HG03103 (cell line): ENCODE measurements at regions not wholly inside any gene's neighbourhood (a gene's known extent, or its start where the extent isn't known, plus 50 kb on each side); places are given as distances from the start of the nearest gene placed in this dataset.

Experiments used
- ATAC-seq: cut with Tn5 transposase; IDR thresholded peaks from one replicate; pipeline ENCODE4 v1.9.1; 2021; ENCODE audit warnings: low read depth; ENCODE audit not compliant: unreplicated experiment

DNA sequence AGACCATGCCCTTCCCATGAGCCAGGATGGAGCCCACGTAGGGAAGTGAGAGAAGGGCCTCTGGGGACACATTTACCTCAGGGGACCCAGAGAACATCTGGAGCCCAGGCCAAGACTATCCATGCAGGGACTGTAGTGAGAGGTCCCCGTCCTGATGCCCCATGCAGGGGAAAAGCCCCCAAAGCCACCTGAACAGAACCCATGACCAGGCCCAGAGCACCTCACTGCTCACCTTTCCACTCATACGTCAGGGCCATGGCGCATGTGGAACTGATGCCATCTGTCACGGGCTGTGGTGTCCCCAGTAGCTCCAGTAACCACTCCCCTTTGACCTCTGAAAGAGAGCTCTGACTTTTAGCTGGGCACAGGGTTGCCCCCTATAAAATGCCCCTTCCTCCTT is 106.5 kb upstream of the TEX51 start:
- no peak for ATAC-seq

DNA sequence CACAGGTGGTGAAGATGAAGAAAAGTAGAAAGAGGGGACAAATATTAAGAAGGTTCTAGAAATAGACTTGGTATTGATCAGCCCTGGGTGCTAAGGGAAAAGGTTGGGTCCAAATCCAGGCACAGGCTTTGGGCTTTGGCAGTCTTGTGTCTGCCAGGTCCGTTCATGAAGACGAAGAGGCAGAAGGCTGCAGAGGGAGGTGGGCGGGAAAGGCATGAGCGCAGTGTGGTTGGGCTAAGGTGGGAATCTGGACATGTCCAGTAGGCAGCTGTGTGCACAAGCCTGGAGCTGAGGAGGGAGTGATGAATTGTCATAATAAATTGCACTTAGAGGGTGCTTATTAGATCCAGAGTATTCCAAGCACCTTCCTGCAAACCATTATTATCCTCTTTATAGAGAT is 105.7 kb upstream of the TEX51 start:
- no peak for ATAC-seq

DNA sequence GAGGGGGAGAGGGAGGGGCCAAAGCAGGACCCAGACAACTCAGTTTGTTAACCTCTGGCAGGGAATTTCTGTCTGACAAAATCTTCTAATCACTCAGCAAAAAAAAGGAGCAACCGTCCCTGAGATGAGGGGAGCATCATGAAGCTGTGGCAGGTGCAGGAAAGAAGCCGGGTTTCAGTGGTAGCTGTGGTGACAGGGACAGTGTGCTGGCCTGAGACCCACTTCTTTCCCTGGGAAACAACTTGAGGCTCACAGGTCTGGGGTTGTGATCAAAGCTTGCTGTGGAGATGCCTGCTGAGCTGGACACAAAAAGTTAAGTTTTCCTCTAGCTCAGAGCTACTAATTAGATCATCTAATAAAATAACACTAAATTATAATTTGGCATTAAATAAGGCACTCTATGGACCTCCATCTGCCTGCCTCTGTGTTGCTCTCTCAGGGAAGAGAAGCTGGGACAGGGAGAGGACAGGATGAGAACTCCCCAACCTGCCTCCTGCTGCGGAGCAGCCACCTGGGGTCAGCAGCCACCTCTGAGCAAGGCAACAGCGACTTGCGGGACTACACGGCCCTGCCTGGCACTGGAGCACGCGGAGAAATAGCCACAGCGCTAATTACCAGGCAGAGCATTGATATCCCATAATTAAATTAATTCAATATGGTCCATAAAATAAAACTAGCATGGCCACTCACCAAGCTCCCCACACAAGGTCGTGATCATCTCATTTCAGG is 104.6 kb upstream of the TEX51 start:
- no peak for ATAC-seq

DNA sequence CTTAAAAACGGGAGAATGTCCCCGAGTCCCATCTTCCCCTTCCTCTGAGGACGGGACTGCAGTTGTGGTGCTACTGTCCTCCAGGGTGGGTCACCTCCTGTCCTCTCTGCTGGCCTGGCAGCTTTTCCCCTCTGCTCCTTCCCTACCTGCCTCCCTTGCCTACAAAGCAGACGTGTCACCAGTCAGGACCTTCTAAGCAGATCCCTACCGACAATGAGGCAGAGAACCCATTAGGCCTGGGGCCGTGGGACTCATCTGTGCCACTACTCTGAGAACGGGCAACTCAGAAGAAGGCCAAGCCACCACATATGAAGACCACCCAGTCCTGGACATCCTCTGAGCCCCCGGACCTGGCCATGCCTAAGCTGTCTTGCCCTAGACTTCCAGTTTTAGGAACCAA is 103.0 kb upstream of the TEX51 start:
- ATAC-seq = no peak

DNA sequence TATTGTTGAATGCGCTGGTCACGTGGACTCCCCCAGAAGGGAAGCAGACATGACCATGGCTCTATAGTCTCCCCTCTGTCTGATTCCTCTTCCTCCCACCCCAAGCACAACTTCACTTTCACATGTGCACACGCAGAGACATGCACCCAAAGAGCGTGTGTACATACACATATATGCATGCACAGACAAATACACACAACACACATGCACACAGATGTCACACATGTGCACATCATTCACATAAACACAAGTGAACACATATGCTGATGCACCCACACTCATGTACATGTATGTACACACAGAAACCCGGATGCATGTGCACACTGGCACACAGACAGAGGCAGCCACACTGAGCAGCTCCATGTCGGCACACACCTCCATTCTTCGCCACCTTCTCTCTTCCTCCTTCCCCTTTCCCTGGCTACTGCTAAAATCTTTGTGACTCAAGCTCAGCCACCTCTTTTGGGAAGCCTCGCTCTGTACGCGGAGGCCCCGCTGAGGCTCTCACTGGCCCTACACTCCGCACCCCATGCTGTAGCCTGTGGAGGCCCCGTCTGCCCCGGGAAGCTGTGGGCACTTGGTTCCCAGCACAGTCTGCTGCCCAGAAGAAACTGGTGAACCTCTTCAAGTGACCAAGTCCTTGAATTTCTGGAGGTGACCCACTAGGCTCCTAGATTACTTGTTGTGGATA is 101.6 kb upstream of the TEX51 start:
- ATAC-seq = no peak

DNA sequence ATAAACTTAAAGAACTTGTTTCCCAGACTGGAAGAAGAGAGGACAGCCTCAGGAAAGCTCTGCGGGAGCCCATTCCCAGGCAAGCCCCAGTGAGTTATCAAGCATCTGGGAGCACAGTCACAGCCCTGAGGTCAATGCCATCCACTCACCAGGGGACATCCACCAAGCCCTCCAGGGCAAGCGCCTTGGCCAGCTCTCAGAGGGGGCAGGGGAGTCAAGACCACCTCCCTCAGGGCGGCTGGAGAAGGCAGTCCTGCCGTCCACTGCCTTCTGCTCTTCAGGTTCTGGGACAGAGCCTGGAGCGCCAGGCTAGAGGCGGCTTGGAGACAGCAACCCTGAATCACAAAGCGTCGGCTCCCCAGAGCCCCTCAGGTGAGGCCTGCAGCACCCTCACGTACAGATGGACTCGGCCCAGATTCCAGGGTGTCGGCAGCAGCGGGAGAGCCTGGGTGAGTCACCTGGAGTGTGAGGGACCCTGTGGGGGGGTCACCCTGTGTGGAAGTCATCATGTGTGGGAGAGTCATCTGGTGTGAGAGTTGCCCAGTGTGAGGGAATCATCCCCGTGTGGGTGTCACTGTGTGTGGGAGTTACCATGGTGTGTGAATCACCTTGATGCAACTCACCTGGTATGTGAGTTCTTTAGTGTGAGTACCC is 100.9 kb upstream of the TEX51 start:
- no peak for ATAC-seq

DNA sequence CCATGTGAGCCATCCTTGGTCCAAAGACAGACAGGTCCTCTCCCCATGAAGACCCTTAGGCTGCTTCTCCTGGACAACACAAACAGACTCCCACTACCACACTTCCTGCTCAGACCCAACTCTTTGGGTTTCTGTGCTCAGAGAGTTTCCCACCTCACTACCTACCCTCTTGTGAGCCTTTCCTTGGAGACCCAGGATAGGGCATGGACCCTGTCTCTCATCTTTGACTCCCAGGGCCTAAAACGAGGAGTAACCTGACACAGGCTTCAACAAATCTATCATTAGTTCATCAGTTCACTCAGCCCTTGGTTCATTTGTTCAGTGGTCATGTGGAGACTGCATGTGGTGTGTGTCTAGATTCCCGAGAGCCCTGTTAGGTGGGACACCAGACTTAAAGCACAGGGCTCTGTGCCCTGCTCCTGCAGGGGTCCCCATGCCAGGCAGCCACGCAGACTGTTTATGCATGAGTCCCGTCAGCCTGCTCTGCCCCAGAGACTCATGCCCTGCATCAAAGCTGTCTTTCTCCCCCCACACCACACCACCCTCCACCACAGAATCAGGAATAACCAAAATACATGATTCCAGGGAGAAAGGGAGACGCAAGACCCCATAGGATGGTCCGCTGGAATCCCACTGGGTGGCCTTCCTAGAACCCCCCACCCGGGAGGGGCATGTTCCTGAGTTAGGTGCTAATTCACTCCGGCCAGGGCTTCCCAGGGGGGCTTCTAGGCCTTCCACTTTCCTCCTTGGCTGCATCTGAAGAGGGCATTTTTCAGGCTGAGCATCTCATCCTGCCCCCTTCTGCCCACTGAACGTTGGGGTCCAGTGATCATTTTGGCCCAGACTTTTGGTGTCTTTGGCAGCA is 100.2 kb upstream of the TEX51 start:
- no peak for ATAC-seq

DNA sequence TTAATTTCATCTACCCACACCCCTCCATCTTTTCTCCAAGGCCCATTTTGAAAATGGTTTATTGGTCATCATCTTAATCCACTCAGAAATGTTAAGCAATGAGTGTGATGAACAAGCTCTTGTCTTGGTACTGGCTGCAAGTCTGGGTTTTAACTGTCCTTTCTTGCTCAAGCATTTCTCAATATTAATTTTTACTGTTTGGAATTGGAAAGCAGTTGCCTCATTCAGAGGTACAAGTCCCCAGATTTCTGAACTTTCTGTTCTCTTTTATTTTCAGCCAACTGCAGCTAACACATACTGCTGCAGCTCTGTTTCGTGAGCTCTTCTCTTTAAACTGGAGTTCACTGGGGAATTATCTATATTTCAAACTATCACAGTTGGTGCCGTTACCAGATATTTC is 99.4 kb upstream of the TEX51 start:
- no peak for ATAC-seq

DNA sequence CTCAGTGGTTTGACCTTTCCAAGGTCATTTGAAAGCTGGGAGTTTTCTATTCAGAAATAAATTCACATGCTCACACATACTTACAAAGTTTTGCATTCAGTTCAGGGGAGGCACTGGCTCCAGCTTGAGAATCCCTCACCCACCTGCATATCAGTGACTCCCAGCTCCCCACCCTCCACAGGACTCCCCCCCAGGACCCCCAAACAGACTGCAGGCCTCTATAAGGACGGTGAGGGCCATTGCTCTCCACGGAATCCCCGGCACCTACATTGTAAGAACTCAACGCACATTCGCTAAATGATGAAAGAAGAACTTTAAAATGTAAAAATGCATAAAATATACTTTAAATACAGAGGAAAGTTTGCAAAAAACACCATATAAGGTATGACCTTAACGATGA is 97.2 kb upstream of the TEX51 start:
- no peak for ATAC-seq

DNA sequence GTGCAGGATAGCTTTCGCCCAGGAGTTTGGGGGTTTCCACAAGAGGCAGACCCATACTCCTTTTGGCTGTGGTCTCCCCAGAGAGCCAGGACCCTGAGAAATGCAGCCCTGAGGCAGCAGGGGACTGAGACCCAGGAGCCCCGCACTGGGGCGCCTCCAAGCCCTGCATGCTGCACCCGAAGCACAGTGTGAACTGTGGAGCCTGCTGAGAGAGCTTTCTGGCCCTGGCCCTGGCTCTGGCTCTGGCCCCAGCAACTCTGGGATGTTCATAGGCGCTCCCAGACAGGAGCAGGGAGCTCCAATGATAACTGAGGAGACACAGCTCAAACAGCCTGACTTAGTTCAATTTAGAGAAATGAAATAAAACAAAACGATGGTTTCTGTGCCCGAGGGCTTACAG is 96.4 kb upstream of the TEX51 start:
- ATAC-seq = no peak

DNA sequence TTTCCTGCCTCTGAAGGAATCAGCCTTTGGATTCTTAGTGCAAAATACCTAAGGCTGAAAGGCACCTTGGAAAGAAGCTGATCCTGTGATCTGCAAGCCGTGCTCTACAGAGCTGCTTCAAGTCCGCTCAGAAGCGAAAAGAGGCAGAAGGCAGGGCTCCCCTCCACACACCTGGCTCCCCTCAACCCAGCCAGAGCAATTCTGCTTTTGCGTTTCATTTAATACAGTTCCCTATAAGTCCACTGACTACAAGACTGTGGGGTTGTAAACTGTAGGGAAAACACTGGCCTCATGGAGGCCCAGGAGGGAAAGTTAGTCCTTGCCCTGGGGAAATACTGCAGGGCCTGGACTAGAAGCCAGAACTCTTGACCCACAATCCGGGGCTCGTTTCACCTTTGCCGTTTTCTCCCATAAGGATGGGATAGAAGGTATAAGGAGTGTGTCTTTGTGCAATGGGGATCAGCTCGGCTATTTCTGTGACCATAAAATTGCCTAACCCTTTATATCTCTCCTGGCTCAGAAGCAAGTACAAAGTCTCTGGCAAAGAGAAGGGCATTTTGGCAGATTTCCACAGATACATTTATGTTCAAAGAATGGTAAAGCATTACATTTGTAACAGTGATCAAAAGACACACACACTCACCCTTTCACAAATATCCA is 95.8 kb upstream of the TEX51 start:
- ATAC-seq = no peak

DNA sequence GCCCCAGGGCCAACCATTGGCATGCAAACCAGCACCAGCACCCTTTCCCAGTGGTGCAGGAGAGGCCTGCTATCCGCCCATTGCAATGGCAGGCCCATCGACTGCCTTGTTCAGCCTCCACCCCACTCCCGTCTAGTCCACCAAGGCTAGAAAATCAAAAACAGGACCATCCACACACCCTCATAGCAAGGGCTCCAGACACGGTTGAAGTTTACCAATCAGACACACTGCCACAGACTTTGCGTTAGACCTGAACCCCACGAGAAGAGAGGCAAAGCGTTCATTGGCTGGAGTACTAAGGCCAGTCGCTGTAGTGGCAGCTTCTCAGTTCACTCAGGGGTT is 95.3 kb upstream of the TEX51 start:
- no peak for ATAC-seq

DNA sequence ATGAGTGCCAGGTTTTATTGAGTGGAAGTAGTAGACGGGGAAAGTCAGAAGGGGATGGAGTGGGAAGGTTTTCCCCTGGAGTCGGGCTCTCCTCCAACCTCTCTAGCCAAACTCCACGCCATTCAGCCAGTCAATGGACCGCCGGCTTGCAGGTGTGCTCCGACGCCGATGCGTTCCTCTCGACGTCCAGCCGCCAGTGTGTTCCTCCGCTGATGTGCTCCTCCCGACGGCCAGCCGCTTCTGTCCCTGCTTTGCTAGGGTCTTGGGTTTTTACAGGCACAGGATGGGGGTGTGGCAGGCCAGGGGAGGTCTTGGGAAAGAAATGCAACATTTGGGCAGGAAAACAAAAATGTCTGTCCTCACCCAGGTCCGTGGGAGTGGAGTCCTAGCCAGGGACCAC is 94.3 kb upstream of the TEX51 start:
- no peak for ATAC-seq

DNA sequence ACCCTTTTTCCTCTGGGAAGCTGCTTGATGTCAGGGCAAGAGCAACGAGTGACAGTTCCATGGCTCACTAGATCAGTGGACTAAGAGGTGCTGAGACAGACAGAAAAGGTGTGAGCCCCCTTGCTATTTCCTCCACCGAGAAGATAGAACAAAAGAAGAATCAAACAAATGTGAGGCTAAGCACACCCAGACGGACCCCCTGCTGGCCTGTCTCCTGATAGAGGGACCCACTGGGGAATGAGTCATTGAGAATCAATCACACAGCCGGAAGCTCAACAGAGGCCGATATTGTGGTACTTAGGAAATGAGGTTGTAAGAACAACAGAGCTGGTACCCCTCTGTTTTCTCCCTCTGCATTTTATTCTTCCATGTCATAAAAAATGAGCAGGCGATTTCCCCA is 89.8 kb upstream of the TEX51 start:
- no peak for ATAC-seq

DNA sequence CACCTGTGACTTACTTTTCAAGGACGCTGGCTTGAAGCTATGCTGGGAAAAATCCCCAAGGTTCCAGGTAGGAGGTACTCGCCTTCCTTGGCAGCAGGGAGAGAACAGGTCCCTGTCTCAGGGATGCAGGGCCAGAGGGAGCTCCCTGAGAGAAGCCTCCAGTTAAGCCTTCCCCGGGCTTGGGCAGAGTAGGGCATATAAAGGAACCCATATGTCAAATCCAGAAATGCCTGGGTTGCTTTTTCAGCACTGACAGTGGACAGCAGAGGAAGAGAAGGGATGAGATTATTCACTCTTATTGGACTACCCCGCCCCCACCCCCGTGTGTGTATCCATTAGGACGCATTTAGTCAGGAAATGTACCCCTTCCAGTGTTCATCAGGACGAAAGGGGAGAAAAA is 89.3 kb upstream of the TEX51 start:
- ATAC-seq = no peak

DNA sequence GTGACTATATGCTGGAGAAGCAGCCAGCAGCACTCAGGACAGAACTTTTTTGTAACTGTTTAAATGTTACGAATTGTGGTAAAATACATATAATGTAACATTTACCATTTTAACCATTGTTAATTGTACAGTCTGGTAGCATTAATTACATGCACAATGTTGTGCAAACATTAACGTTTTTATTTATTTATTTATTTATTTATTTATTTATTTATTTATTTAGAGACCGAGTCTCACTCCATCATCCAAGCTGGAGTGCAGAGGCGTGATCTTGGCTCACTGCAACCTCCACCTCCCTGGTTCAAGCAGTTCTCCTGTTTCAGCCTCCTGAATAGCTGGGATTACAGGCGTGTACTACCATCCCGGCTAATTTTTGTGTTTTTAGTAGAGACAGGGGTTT is 88.7 kb upstream of the TEX51 start:
- ATAC-seq = no peak

DNA sequence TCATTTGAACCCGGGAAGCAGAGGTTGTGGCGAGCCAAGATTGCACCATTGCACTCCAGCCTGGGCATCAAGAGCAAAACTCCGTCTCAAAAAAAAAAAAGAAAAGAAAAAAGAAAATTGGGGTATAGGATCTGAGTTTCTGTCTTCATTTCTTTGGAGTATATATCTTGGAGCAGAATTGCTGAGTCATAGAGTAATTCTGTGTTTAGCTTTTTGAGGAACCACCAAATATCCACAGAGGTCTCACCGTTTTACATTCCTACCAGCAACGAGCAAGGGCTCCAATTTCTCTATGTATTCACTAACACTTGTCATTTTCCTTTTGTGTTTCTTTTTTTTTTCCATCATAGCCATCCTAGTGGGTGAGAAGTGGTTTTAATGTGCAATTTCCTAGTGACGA is 87.6 kb upstream of the TEX51 start:
- ATAC-seq = no peak

DNA sequence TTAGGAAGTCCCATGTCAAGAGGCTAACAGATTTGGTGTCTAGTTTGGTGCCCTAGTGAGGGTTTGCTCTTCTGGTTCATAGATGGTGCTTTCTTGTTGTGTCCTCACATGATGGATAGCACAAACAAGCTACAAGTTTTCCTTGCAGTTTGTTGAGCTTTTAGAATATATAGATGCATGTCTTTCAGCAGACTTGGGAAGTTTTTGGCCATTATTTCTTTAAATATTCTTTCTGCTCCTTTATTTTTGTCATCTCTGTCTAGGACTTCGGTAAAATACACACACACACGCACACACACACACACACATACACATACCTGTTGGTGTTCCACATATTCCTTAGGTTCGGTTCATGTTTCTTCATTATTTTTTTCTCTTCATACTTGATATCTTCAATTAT is 81.5 kb upstream of the TEX51 start:
- no peak for ATAC-seq

DNA sequence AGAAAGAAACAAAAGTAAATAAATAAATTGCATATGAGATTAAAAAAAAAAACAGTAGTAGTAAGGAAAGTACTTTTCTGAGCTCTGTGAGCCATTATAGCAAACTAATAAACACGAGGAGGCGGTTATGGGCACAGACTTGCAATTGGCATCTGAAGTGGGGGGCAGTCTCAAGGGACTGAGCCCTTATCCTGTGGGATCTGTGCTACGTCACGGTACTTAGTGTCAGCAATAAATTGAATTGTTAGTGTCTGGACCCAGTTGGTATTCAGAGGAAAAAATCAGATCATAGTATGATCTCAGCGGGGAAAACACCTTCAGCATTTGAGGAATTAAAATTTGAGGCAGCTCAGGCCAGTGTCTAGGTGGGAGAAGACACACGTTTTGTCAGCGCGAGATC is 76.6 kb upstream of the TEX51 start:
- no peak for ATAC-seq

DNA sequence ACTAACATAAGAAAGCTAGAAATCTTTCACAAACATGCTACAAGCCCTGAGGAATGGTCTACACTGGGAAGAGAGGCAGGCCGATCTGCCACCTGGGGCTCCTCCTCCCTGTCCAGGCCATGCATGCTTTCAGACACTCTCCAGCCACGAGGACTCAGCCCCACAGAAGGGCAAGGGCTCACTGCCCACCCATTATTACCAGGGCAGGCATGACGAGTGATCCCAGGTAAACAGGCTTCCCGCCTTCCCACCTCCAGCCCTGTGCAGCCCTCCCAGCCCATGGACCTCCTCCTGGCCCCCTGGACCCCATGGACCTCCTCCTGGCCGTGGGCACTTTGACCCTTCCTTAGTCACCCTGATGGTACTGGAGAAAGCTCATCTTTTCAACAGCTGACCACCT is 75.8 kb upstream of the TEX51 start:
- ATAC-seq = no peak

DNA sequence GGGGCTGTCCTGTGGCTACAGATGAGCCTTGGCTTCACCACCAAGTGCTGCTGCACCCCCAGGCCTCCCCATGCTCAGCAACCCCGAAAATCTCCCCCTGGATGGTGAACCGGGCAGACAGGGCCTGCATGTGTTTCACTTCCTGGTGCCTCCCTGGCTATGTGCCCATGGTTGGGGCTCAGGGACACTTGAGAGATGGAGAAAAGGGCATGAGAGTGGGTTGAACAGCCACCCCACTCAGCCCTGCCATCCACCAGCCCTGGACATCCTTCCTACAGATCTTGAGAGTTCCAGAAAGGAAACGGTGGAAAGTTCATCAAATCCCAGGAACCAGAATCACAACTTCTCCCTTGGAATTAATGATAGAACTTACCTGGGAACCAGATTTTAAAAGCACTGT is 74.7 kb upstream of the TEX51 start:
- no peak for ATAC-seq
